Central memory CD4-positive, alpha-beta T cell (primary cell): ENCODE measurements at regions not wholly inside any gene's neighbourhood (a gene's known extent, or its start where the extent isn't known, plus 50 kb on each side); places are given as distances from the start of the nearest gene placed in this dataset.
"Not testable (repeated sequence)": the region's sequence is repeated elsewhere in the genome, so short reads cannot be mapped to it uniquely, and the experiment has no call there.

Experiments used
- DNase-seq: peaks from one replicate; pipeline ENCODE4 v3.0.0; 2022

DNA sequence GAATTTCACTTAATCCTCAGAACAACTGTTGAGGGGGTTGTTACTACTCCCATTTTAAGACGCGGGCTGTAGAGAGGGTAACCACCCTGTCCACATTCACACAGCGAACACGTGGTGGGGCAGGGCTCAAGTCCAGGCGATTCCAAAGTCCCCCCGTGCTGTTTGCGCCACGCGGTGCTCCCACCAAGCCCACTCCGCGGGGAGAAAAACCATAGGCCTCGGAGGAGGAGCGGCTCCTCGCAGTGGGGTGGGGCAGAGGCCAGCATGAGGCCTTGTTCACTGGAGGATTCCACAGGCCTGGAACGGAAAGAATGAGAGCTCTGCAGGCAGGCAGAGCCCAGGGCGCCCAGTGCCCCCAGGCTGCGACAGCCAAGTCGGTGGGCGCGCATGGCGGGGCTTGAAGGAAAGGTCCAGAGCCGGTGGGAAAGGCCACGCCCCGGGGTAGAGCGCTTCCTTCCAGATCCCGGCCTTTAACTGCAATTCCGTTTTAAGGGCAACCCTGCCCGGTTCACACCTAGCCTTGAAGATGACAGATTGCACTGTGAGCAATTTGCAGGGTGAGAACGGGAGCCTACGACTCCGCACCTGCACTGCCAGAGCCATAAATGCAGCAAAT lies 161.8 kb upstream of the TBL1XR1 start:
- DNase-seq: peak; percentile 36

DNA sequence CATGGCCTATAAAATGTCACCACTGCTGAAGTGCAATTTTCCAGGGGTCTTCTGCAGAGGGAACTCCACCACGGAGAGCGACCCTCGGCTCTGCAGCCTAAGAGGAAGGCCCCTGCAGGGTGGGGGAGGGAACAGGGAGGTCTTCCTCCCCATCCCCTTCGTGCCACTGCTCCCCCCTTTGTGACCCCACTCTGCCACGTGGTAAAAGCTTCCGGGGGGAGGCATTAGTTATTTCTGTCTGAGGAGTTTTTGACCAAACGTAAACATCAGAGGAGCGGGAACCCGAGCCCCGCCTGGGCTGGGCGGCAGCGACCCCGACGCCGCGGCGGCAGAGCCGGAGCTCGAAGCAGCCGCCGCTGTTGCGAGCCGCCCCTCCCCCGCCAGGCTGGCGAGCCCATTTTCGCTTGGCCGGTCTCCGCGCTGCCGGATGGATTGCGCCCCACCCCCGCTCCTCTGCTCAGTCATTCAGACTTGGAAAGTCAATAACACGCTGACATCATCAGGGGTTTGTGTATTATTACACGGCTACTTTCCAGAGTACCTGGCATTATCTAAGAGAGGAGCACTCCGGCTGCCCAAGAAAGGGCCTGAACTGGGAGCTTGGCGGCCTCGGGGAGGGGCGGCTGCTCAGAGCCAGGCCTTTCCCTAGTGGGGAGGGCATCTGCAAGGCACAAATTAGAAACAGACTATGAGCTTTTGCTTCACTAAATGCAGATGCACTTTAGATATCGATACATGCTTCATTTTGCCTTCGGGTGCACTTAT lies 162.5 kb upstream of the TBL1XR1 start:
- peak; percentile 95 for DNase-seq

DNA sequence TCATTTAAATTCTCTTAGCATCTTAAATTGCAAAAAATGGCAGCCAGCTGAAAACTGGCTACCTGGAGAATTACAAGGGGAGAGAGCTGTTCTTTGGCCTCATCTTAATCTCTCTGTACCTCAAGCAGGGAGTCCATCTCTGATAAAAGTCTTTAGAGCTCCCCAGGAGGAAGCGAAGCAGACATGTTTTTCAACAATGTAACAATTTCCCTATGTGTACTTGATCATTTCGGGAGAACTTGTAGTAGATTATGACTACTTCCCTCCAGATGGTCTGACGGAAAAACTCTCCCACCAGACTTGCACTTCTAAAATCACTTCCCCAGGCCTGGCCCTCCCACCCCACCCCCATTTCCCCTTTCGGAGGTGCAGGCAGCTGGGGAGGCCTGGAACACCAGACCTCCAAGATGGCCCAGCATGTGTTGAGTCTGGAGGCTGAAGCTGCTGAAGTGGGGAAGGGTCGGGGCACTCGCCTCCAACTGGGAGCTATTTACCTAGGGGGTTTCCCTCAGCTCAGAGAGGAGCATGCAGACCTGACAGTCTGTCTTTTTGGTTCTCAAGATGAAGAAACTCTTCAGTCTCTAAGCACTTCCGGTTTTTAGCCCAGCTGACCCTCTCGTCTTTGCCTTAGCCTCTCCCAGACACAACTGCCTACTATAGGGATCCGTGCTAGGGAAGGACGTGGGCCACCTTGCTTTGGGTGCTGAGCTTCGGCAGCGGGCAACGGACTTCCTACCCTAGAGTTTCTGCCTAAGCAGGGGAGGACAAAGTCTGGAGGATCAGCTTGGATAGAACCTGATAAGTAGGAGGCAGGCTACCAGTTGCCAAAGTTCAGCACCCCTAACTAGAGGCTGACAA lies 164.0 kb upstream of the TBL1XR1 start:
- DNase-seq: no peak

DNA sequence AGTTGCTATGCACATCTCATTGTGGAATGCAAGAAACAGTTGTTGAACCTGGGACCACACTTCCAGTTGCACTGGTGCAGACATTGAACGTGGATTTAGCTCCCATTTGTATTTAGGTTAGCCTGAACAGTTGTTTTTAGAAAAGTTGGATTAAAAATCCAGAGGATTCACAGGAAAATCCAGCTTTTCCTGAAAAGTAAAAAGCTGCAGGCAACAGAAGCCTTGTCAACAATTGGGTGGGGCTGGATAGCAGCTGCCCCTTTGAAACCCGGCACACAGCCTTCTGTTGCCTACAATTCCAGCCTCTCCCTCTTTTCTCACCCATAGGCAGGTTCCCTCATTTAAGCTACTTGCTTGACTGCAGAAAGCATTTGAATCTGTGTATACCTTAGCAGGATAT lies 165.3 kb upstream of the TBL1XR1 start:
- no peak for DNase-seq

DNA sequence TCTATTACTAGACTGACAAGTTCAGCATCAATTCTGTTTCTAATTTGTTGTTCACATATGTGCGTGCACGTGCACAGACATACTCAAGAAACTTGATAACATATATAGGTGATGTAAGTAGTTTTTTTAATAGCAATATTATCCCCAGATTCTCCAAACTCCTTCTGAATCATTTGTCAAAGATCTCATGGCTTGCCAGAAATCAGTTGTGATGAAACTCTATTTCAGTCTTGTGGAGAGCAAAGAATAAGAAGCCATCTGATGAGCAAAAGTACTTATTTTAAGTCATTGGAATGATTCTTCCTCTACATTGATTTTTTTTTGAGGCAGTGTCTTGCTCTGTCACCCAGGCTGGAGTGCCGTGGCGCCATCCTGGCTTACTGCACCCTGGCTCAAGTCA lies 167.0 kb upstream of the TBL1XR1 start:
- no peak for DNase-seq

DNA sequence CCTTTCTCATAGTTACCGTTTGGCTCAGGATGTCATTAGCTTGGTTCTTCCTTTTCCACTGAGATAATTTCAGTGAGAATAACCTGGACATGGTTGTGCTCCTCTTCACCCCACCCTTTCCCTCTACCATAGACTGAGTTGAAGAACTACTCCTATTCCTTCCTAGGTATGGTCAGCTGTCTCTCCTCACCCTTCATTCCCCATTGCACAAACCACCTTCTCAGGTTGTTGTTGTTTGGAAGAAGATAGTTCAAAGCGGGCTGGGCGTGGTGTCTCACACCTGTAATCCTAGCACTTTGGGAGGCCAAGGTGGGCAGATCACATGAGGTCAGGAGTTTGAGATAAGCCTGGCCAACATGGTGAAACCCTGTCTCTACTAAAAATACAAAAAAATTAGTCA lies 168.0 kb upstream of the TBL1XR1 start:
- DNase-seq: not testable (repeated sequence)

DNA sequence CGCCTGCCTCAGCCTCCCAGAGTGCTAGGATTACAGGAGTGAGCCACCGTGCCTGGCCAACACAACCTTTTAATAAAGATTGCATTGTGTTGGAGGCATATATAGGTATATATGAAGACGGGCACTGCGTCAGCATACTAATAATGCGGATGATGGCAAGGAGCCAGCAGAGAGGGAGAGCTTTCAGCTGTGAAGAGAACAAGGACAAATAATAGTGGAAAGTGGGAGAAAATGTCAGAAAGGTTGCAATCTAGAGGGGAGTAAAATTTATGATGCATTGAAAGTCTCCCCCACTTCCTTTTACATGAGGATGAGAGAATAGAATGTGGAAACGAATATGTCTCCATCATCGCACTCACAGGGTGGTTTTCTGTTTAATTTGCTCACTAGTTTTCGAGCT lies 170.5 kb upstream of the TBL1XR1 start:
- no peak for DNase-seq

DNA sequence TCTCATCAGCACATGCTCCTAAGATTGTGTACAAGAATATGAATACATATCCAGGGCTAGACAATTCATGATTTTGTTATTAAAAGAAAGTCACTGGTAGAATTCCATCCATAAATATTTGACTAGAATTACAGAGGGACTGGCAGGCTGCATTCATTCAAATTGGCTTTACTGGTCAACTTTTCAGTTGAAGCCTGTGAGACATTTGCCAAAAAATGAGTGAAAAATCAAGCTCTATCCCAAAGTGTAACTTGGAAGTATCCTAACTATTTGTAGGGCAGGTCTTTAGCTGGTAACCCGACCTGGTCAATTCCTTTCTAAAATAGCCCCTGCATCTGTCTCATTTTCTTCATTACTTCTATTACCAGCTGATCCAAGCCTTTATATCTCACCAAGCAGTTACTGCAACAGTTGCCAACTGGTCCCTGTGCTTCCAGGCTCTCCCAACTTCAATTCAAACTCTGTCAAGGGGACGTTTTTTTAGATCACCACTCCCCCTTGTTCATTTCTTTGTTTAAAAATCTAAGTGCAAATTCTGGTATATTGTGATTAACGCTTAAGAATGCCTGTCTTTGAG lies 173.1 kb upstream of the TBL1XR1 start:
- no peak for DNase-seq

DNA sequence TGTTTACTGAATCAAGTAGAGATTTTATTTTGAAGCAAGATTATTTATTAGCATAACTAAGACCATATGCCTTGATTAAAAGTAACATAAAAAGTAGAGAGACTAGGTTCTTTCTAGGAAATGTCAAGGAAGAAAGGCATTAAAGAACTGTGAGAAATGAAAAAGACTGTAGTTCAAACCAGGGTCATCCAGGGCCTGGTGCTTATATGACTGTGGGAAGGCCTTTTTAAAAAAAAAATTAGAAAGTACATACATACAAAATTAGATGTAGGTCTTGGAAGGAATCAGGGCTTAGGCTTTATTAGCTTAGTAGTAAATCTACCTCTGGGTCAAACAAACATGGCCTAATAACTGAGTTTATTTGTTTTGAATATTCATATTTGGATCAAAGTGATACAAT lies 173.9 kb upstream of the TBL1XR1 start:
- no peak for DNase-seq

DNA sequence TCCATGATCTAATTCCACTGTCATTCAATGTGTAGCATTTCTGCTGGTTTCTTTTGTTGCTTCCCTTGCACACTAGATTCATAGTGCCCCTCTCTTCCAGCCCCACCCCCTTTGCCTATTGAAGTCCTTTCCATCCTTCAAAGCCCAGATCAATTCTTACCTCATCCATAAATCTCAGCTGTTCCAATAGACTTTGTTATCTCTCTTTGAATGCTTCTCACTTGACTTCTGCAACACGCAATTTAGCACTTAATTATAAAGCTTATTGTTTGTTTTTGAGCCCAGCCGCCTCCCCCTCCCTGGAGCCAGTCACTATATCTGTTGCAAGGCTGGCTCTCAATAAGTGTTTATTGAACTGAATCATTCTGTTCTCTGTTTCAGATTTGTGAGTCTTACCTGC lies 174.6 kb upstream of the TBL1XR1 start:
- DNase-seq: no peak

DNA sequence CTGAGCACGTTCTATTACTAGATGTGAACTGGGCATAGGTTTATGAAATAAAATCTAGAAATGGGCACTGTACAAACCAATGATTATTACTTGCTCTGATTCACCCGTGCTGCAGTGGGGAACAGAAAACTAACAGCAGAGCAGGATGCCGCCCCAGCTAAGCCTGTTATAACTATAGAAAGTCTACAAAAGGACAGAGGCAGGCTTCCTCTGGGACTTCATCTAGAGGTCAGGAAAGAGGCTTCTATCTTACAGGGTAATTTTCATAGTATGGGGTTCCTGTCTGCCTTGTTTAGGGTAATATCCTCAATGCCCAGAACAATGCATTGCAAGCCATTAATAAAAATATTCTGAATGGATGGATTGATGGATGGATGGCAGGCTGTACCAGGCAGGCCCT lies 177.0 kb upstream of the TBL1XR1 start:
- DNase-seq: no peak

DNA sequence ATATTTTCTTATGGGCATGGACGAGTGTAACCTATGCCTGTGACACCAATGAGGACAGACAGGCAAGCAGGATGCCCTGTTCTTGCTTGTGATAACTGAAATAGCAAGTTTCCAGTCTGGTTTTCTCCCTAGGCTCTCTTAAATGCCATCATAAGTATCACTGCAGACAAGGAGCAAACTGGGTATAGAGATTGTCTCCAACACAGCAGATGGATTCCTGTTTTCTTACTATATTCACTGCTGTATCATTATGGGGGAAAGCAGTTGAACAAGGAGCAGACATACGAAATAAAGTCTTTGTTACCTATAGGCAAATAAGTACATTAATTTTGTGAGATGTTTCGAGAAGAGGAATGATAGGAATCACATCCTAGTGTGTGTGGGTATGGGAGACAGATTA lies 178.0 kb upstream of the TBL1XR1 start:
- DNase-seq: no peak

DNA sequence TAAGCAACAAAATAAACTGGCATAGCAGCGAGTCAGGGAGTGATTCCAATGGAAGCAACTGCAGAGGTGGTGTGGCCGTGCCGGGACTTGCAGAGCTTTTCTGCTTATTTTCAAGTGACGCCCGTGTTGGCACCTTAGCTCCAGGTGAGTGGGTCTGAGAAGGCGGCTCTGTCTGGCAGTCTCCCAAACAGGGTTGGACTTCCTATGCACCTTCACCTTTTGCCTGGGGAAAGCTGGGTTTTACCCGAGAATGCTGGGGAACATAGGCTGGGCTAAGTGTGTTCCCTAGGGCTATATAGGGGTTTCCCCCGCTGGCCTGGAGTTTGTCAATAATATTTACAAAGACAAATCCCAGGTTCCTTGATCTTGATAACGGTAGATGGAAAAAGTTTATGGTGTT lies 179.9 kb upstream of the TBL1XR1 start:
- DNase-seq: no peak

DNA sequence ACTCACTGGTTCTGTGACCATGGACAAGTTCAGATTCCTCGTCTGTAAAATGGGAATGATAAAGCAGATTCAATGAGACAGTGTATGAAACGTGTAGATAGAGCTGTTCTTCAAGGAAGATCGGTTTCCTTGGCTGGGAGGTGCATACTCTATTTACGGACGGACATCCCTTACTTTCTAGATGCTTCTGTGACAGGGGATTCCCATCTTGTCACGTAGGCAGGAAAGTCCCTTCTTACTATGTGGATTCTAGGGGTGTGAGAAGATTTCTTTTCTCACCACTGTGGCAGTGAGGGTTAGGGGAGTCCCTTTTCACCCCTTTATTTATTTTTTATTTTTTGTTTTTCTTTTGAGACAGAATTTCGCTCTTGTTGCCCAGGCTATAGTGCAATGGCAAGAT lies 180.9 kb upstream of the TBL1XR1 start:
- DNase-seq: peak; percentile 23

DNA sequence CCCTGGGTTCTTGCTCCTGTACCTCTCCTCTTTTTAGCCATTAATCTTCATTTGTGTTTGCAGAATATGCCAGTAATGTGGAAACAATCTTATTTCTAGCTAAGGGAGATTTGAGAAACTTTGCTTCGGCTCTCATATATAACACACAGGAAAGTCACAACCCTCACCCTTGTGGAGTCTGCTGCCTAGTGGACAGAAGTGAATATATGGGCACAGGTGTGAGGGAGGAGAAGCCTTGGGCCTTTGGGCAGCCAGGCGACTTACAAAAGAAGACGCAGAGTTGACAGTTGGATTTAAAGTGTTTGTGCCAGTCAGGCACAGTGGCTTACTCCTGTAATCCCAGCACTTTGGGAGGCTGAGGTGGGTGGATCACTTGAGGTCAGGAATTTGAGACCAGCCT lies 181.8 kb upstream of the TBL1XR1 start:
- DNase-seq: no peak

DNA sequence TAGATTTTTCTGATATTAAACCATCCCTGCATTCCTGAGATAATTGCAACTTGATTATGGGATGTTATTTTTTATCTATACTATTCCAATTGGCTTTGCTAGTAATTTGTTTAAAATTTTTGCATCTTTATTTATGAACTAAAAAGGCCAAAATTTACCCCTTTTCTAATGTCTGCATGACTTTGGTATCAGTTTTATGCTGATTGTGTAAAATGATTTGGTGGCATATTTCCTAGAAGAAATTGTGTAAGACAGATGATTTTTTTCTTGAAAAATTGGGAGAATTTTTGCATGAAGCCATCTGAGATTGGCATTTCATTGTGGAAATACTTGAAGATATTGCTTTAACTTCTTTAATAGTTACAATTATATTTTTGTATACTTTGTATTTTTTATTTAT lies 183.8 kb upstream of the TBL1XR1 start:
- DNase-seq: no peak

DNA sequence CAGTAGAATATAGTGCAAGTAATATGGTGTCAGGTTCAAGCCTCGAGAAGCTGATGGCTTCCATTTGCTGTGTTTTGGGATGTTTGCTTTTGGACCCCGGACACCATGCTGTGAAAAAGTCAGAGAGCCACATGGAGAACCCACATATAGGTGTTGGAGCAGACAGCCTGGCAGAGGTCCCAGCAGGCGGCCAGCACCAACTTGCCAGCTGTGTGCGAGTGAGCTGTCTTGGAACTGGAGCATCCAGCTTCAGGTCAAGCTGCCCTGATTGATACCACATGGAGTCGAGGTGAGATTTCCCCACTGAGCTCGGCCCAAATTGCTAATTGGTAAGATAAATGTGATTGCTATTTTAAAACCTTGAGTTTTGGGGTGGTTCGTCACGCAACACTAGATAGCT lies 185.7 kb upstream of the TBL1XR1 start:
- DNase-seq: no peak

DNA sequence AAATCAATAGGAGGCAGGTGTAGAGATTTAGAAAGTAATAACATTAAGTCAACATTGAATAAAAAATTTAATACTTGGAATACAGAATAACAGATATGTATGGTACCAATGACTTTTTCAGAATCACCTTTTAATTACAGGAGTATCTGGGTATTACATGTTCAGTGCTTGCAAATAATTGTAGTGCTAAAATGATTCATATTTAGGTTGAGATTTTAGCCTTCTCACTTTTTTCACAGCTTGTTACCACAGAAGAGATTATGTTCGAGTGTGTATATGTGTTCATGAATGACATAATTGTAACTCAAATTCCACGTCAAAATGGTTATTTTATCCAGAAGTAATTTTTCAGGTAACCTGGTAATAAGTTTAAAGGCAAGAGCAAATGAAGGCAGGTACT lies 187.9 kb upstream of the TBL1XR1 start:
- no peak for DNase-seq

DNA sequence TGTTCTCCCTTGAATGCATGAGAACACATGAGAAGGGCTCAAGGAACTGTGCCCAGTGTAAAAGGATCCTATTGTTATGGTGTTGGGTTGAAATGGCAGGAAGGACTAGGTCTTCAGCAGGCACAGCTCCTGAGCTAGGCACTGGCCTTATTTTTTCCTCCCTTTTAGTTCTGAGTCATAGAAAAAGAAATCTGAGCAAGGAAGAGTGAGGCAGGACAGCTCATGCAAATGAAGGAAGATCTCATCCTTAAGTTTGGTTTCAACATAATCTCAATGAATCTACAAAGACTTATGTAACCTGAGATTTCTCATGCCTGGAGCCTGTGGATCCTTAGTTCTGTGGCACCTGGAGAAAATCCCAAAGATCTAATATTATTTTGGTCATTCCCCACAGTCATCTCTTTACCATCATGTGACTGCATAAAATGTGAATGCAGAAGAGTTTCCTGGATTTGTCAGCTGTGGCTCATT lies 188.6 kb upstream of the TBL1XR1 start:
- no peak for DNase-seq

DNA sequence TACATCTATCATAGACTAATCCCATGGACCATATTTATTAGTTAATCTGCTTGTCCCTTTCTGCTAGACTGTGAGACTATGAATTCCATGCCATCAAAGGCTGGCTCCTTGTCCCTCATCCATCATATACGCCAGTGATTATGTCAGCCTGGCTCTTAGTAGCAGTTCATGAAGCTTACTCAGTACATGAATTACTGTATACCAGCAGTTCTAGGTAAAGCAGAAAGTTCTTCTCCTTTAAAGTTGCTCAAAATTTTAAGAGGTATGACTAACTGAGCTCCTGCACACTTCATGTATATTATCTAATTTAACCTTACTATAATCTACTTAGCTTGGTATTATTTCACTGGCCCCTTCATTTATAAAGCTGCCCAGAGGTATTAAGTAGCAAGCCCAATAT lies 190.9 kb upstream of the TBL1XR1 start:
- DNase-seq: no peak

DNA sequence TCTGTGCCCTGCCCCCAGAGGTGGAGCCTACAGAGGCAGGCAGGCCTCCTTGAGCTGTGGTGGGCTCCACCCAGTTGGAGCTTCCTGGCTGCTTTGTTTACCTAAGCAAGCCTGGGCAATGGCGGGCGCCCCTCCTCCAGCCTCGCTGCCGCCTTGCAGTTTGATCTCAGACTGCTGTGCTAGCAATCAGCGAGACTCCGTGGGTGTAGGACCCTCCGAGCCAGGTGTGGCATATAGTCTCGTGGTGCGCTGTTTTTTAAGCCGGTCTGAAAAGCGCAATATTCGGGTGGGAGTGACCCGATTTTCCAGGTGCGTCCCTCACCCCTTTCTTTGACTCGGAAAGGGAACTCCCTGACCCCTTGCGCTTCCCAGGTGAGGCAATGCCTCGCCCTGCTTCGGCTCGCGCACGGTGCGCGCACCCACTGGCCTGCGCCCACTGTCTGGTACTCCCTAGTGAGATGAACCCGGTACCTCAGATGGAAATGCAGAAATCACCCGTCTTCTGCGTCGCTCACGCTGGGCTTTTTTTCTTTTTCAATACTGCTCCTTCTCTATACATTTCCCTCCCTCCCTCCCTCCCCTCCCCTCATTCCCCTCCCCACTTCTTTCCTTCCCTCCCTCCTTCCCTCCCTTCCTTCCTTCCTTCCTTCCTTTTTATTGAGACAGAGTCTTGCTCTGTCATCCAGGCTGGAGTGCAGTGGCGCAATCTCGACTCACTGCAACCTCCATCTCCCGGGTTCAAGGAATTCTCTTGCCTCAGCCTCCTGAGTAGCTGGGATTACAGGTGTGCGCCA lies 197.1 kb upstream of the TBL1XR1 start:
- peak; percentile 20 for DNase-seq

DNA sequence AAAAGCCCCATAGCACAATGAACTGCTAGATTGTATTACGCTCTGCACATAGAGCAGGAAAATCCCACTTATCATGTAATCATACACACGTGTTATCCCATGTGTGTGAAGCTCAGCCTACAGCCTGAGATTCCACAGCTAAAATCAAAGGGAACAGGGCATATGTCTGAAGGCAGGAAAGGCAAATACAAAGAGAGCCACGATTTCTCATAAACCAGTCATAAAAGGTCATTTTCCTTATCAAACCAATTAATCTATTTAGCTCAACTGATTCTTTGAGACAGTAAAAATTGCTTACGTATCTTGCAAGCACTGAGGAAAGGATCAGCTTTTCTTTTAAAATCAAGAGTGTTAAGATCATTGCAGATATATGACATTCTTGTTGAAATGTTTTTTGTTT lies 199.5 kb upstream of the TBL1XR1 start:
- DNase-seq: no peak

DNA sequence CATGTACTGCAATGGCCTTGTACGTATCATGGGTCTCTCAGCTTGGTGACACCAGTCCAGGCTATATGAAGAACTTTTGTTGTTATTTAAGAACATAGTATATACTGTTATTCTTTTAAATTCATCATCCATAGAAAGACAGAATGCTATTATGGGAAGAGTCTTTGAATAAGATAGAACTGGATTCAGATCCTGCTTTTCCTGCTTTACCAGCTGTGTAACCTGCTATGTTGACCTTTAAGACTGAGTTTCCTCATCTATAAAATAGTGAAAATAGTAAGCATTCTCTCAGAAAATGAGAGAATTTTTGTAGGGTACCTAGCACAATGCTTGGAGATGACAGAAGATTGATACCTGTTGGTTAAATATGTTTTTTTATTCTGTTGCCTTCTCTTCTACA lies 204.1 kb upstream of the TBL1XR1 start:
- no peak for DNase-seq
